HCT116 (cell line): ENCODE measurements at regions not wholly inside any gene's neighbourhood (a gene's known extent, or its start where the extent isn't known, plus 50 kb on each side); places are given as distances from the start of the nearest gene placed in this dataset.

Experiments
- ATAC-seq: fragments of 200-7000 bp; cut with Tn5 transposase; 2 replicates; pipeline ENCODE4 v1.9.1; 2020; ENCODE audit warnings: mild to moderate bottlenecking, moderate library complexity
- BruUV-seq: library from RNA; stranded (reverse); fragments of 400-500 nt; replicated peaks from 2 replicates; lab custom pipeline; 2021; lab: Mats Ljungman, UMichigan
- CTCF ChIA-PET: fragments of 300-600 bp; sonication (Branson Sonifier 250); formaldehyde crosslinking; loops from one replicate; lab custom pipeline; 2021; ENCODE audit warnings: antibody characterized with exemption; lab: Charles Lee
- POLR2A ChIA-PET: fragments of 300-600, 350-600 bp; sonication (Branson Sonifier 250); formaldehyde crosslinking; loops from one replicate; lab custom pipeline; 2021; ENCODE audit warnings: antibody characterized with exemption; lab: Charles Lee
- RAD21 ChIA-PET, 2 experiments: fragments of 300-600 bp; sonication (Branson Sonifier 250); formaldehyde crosslinking; loops; one replicate each; lab custom pipeline; 2023; ENCODE audit warnings: low total read pairs in 2 of 2; ENCODE audit not compliant: uncharacterized antibody in 2 of 2, unreplicated experiment in 2 of 2, low non-redundant PET in 1 of 2; lab: Charles Lee
- DNase-seq: peaks from one replicate; pipeline ENCODE4 v3.0.0-alpha.2; 2010; ENCODE audit warnings: low read depth, low spot score
- H2AFZ ChIP-seq: fragments of 200-600 bp; shearing (Covaris generic), sonication (generic); 2 replicates; pipeline ENCODE4 v1.6.1; 2017; ENCODE audit warnings: low read depth, mixed run types, mixed read lengths, antibody characterized with exemption, low read length; ENCODE audit not compliant: poor library complexity, severe bottlenecking
- H3K27ac ChIP-seq: 2 replicates; pipeline ENCODE4 v1.5.1; 2012; ENCODE audit warnings: low read depth, low read length
- H3K27me3 ChIP-seq: fragments of 200-600 bp; sonication (generic); 2 replicates; pipeline ENCODE4 v1.6.1; 2016; ENCODE audit warnings: mixed run types, low read length, mixed read lengths; ENCODE audit not compliant: insufficient read depth
- H3K36me3 ChIP-seq, 2 experiments: fragments of 200-500 bp in 1 of 2; fragments of 200-600 bp in 1 of 2; sonication (Bioruptor generic) in 1 of 2; sonication (generic) in 1 of 2; 2 replicates each; pipeline versions ENCODE4 v1.5.1 to v1.6.1; 2014 to 2016; ENCODE audit warnings: low read length in 2 of 2, inconsistent platforms in 1 of 2, mixed read lengths in 1 of 2, mixed run types in 1 of 2; ENCODE audit not compliant: insufficient read depth in 2 of 2, control insufficient read depth in 1 of 2
- H3K4me1 ChIP-seq, 2 experiments: fragments of 200-600 bp in 1 of 2; sonication (generic) in 1 of 2; 2 replicates each; pipeline versions ENCODE4 v1.5.1 to v1.6.1; 2012 to 2017; ENCODE audit warnings: low read length in 2 of 2, inconsistent platforms in 1 of 2, mild to moderate bottlenecking in 1 of 2, mixed read lengths in 1 of 2, mixed run types in 1 of 2, moderate library complexity in 1 of 2; ENCODE audit not compliant: insufficient read depth in 2 of 2, control insufficient read depth in 1 of 2
- H3K4me2 ChIP-seq: fragments of 200-600 bp; sonication (generic); 2 replicates; pipeline ENCODE4 v1.6.1; 2017; ENCODE audit warnings: mixed run types, low read length, mixed read lengths
- H3K4me3 ChIP-seq, 2 experiments: fragments of 200-600 bp in 1 of 2; sonication (generic) in 1 of 2; replicated peaks in 1 of 2; 2 replicates each; pipeline ENCODE4 v1.5.1; 2011 to 2016; ENCODE audit warnings: low read length in 2 of 2, control low read depth in 1 of 2, low read depth in 1 of 2, mild to moderate bottlenecking in 1 of 2, mixed read lengths in 1 of 2, mixed run types in 1 of 2
- H3K79me2 ChIP-seq: fragments of 200-600 bp; sonication (generic); 2 replicates; pipeline ENCODE4 v1.6.1; 2017; ENCODE audit warnings: mild to moderate bottlenecking, mixed run types, low read length, moderate library complexity, mixed read lengths; ENCODE audit not compliant: insufficient read depth
- H3K9ac ChIP-seq: fragments of 200-600 bp; sonication (generic); 2 replicates; pipeline ENCODE4 v1.6.1; 2016; ENCODE audit warnings: low read length, mixed read lengths
- H3K9me2 ChIP-seq: fragments of 200-600 bp; sonication (generic), shearing (Covaris generic); 2 replicates; pipeline ENCODE4 v1.6.1; 2017; ENCODE audit warnings: mixed run types, mild to moderate bottlenecking, moderate library complexity; ENCODE audit not compliant: insufficient read depth
- H3K9me3 ChIP-seq, 2 experiments: fragments of 200-500 bp in 1 of 2; fragments of 200-600 bp in 1 of 2; sonication (Bioruptor generic) in 1 of 2; sonication (generic) in 1 of 2; 2 replicates each; pipeline ENCODE4 v1.6.1; 2014 to 2017; ENCODE audit warnings: low read length in 2 of 2, mixed read lengths in 2 of 2, inconsistent platforms in 1 of 2, low read depth in 1 of 2, mild to moderate bottlenecking in 1 of 2, mixed run types in 1 of 2, moderate library complexity in 1 of 2; ENCODE audit not compliant: control insufficient read depth in 1 of 2, insufficient read depth in 1 of 2
- H4K20me1 ChIP-seq: fragments of 200-600 bp; sonication (generic), shearing (Covaris generic); 2 replicates; pipeline ENCODE4 v1.6.1; 2017; ENCODE audit warnings: mixed run types, mild to moderate bottlenecking, moderate library complexity; ENCODE audit not compliant: insufficient read depth
- CBX3 ChIP-seq: IDR thresholded peaks from 2 replicates; pipeline ENCODE4 v1.6.1; 2012; ENCODE audit warnings: low read depth
- CEBPB ChIP-seq: IDR thresholded peaks from 2 replicates; pipeline ENCODE4 v1.6.1; 2012; ENCODE audit warnings: low read depth
- CTCF ChIP-seq, 3 experiments: fragments of 200-600 bp in 1 of 3; sonication (generic) in 1 of 3; IDR thresholded peaks in 2 of 3; conservative IDR thresholded peaks in 1 of 3; 2 replicates each; pipeline ENCODE4 v1.5.1; 2012 to 2017; ENCODE audit warnings: low read depth in 2 of 3, low read length in 2 of 3, antibody characterized with exemption in 1 of 3, borderline replicate concordance in 1 of 3, control low read depth in 1 of 3, mild to moderate bottlenecking in 1 of 3, mixed read lengths in 1 of 3, mixed run types in 1 of 3, moderate library complexity in 1 of 3; ENCODE audit not compliant: insufficient read depth in 1 of 3
- EGR1 ChIP-seq: IDR thresholded peaks from 2 replicates; pipeline ENCODE4 v1.6.1; 2012; ENCODE audit warnings: low read depth
- ELF1 ChIP-seq: IDR thresholded peaks from 2 replicates; pipeline ENCODE4 v1.6.1; 2012; ENCODE audit warnings: low read depth, borderline replicate concordance
- POLR2AphosphoS5 ChIP-seq: IDR thresholded peaks from 2 replicates; pipeline ENCODE4 v1.6.1; 2011; ENCODE audit warnings: mild to moderate bottlenecking, low read depth, low read length, moderate library complexity
- ZBTB33 ChIP-seq: IDR thresholded peaks from 2 replicates; pipeline ENCODE4 v1.6.1; 2011; ENCODE audit warnings: mild to moderate bottlenecking, low read length, moderate library complexity; ENCODE audit not compliant: insufficient replicate concordance; ENCODE audit errors: extremely low read depth
- intact Hi-C: fragments of 100-400 bp; cut with micrococcal nuclease; formaldehyde crosslinking; loops from 2 replicates; pipeline ENCODE4 v1.10.0; 2022
- TF ChIP-seq, protein P1 (sequence below): IDR thresholded peaks from 2 replicates; pipeline ENCODE4 v1.6.1; 2012
- TF ChIP-seq, protein P2 (sequence below): IDR thresholded peaks from 2 replicates; pipeline ENCODE4 v1.6.1; 2012

DNA sequence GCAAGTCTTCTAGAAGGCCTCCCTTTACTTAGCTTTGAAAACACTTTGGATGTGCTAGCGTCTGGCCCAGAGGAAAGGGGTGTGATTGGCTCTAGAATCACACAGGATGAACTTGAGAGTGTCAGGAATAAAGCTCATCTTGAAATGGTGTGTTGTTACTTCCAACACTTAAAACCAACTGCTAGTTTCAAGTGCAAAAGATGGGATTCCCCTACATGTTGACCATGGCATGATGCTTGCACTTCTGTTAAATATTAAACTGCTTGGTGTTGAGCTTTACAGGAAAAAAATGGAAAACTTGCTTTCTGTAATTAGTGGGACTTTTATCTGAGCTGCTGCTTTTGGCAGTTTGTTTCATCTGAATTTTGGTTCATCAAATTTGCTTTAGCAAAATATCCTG is 261.1 kb downstream of the MED10 start:
- no peak overlapping the region for H3K9ac ChIP-seq
- no peaks in the 10 kb centered on the region for H3K4me1 ChIP-seq
- H3K27me3 ChIP-seq = no peaks in the 10 kb centered on the region
- H2AFZ ChIP-seq = no peak overlapping the region
- CTCF ChIA-PET = no interaction called here
- RAD21 ChIA-PET = no interaction called here
- BruUV-seq = no TSS peak
- H3K4me2 ChIP-seq = no peak overlapping the region
- no peaks in the 10 kb centered on the region for H3K9me2 ChIP-seq
- no peak for ATAC-seq
- H3K79me2 ChIP-seq = no peaks in the 10 kb centered on the region
- H3K9me3 ChIP-seq = no peaks in the 10 kb centered on the region
- no peak for DNase-seq
- H4K20me1 ChIP-seq = no peaks in the 10 kb centered on the region
- POLR2A ChIA-PET = no interaction called here
- no peaks in the 10 kb centered on the region for H3K36me3 ChIP-seq
- H3K27ac ChIP-seq = no peak overlapping the region
- H3K4me3 ChIP-seq = no peak overlapping the region
- intact Hi-C loops = no loop called here
- no peak for TF ChIP-seq POLR2AphosphoS5
- no peak for TF ChIP-seq ELF1
- TF ChIP-seq CTCF (IDR thresholded peaks at IDR 0.05 in 2 of 3, conservative IDR thresholded peaks at IDR 0.05 in 1 of 3; ENCODE audit: borderline replicate concordance in 1 of 3, insufficient read depth in 1 of 3, low read depth in 2 of 3, low read length in 2 of 3) = no peak
- TF ChIP-seq ZBTB33 = no peak

- Histone ChIP-seq H3K9me2 (no peaks in the 10 kb centered on the region), H3K9ac (no peak overlapping the region), H4K20me1 (no peaks in the 10 kb centered on the region), H3K4me3 (no peak overlapping the region), H3K36me3 (no peaks in the 10 kb centered on the region), H3K4me1 (no peaks in the 10 kb centered on the region), H2AFZ (no peak overlapping the region), H3K27ac (no peak overlapping the region), H3K4me2 (no peak overlapping the region), H3K79me2 (no peaks in the 10 kb centered on the region), H3K27me3 (no peaks in the 10 kb centered on the region), H3K9me3 (no peaks in the 10 kb centered on the region)
- CTCF ChIA-PET = no interaction called here
- BruUV-seq = no TSS peak
- intact Hi-C loops = no loop called here
- RAD21 ChIA-PET = no interaction called here
- DNase-seq (no peak), ATAC-seq (no peak)
- POLR2A ChIA-PET = no interaction called here
- TF ChIP-seq POLR2AphosphoS5 (no peak), EGR1 (no peak), ELF1 (no peak), CBX3 (no peak), CEBPB (no peak)
- TF ChIP-seq, protein P1, sequence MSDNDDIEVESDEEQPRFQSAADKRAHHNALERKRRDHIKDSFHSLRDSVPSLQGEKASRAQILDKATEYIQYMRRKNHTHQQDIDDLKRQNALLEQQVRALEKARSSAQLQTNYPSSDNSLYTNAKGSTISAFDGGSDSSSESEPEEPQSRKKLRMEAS = no peak
- TF ChIP-seq, protein P2, sequence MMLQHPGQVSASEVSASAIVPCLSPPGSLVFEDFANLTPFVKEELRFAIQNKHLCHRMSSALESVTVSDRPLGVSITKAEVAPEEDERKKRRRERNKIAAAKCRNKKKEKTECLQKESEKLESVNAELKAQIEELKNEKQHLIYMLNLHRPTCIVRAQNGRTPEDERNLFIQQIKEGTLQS = no peak
Measured at GRCh38 chr5:6115852-6116251, 262.5 kb downstream of the MED10 start.
